ENCODE measurements at regions not wholly inside any gene's neighbourhood (a gene's known extent, or its start where the extent isn't known, plus 50 kb on each side); places are given as distances from the start of the nearest gene placed in this dataset.

- TF ChIP-seq EZH2 (IDR thresholded peaks at IDR 0.05; ENCODE audit: borderline replicate concordance, insufficient read depth, low read length, poor library complexity, severe bottlenecking), result no peak
- TF ChIP-seq CTCF (IDR thresholded peaks at IDR 0.05; ENCODE audit: poor library complexity, severe bottlenecking), result no peak
- no peak for TF ChIP-seq REST (IDR thresholded peaks at IDR 0.05; ENCODE audit: borderline replicate concordance)
- TF ChIP-seq TAF1 (IDR thresholded peaks at IDR 0.05; ENCODE audit: low read depth), result no peak
Measured at GRCh38 chr2:38230756-38231155, 146.3 kb downstream of the ATL2 start.
